MM.1S (cell line): ENCODE measurements at regions not wholly inside any gene's neighbourhood (a gene's known extent, or its start where the extent isn't known, plus 50 kb on each side); places are given as distances from the start of the nearest gene placed in this dataset.

Source experiments
- DNase-seq: peaks from one replicate; pipeline ENCODE4 v3.0.0-alpha.2; 2015
- H2AFZ ChIP-seq: fragments of 300-600 bp; sonication (generic); 2 replicates; pipeline ENCODE4 v1.6.0; 2016; ENCODE audit warnings: antibody characterized with exemption, low read length
- H3F3A ChIP-seq: fragments of 300-600 bp; sonication (generic); 2 replicates; pipeline ENCODE4 v1.6.1; 2016; ENCODE audit warnings: mild to moderate bottlenecking, antibody characterized with exemption, low read length, moderate library complexity, mixed read lengths; ENCODE audit not compliant: insufficient read depth
- H3K27ac ChIP-seq: fragments of 300-600 bp; sonication (generic); 2 replicates; pipeline ENCODE4 v1.5.1; 2016; ENCODE audit warnings: mild to moderate bottlenecking, low read length
- H3K27me3 ChIP-seq: fragments of 300-600 bp; sonication (generic); replicated peaks from 2 replicates; pipeline ENCODE4 v1.6.0; 2016; ENCODE audit warnings: low read length; ENCODE audit not compliant: insufficient read depth
- H3K36me3 ChIP-seq: fragments of 300-600 bp; sonication (generic); replicated peaks from 2 replicates; pipeline ENCODE4 v1.6.1; 2016; ENCODE audit warnings: mild to moderate bottlenecking, low read length, mixed read lengths; ENCODE audit not compliant: insufficient read depth
- H3K4me1 ChIP-seq: fragments of 300-600 bp; sonication (generic); 2 replicates; pipeline ENCODE4 v1.6.1; 2016; ENCODE audit warnings: low read length, mixed read lengths
- H3K4me2 ChIP-seq: fragments of 300-600 bp; sonication (generic); 2 replicates; pipeline ENCODE4 v1.6.0; 2016; ENCODE audit warnings: low read depth, low read length
- H3K4me3 ChIP-seq: fragments of 300-600 bp; sonication (generic); 2 replicates; pipeline ENCODE4 v1.5.1; 2016; ENCODE audit warnings: low read length, mixed read lengths
- H3K79me2 ChIP-seq: fragments of 300-600 bp; sonication (generic); 2 replicates; pipeline ENCODE4 v1.6.1; 2016; ENCODE audit warnings: mixed run types, low read length, mixed read lengths
- H3K9ac ChIP-seq: fragments of 300-600 bp; sonication (generic); 2 replicates; pipeline ENCODE4 v1.6.1; 2016; ENCODE audit warnings: low read length, mixed read lengths
- H3K9me2 ChIP-seq: fragments of 300-600 bp; sonication (generic); replicated peaks from 2 replicates; pipeline ENCODE4 v1.6.1; 2016; ENCODE audit warnings: mild to moderate bottlenecking, low read length, mixed read lengths; ENCODE audit not compliant: insufficient read depth
- H3K9me3 ChIP-seq: fragments of 300-600 bp; sonication (generic); replicated peaks from 2 replicates; pipeline ENCODE4 v1.6.1; 2016; ENCODE audit warnings: mild to moderate bottlenecking, low read length, mixed read lengths; ENCODE audit not compliant: insufficient read depth
- H4K20me1 ChIP-seq: fragments of 300-600 bp; sonication (generic); 2 replicates; pipeline ENCODE4 v1.6.1; 2016; ENCODE audit warnings: mild to moderate bottlenecking, low read length, moderate library complexity, mixed read lengths; ENCODE audit not compliant: insufficient read depth
- CTCF ChIP-seq: fragments of 300-600 bp; sonication (generic); IDR thresholded peaks from 2 replicates; pipeline ENCODE4 v1.5.1; 2016; ENCODE audit warnings: antibody characterized with exemption, low read length, mixed read lengths
- EZH2 ChIP-seq: fragments of 300-600 bp; sonication (generic); optimal IDR thresholded peaks from 2 replicates; pipeline ENCODE3; 2017; ENCODE audit warnings: low read depth, mild to moderate bottlenecking, antibody characterized with exemption, low read length, mixed read lengths
- EZH2phosphoT487 ChIP-seq: fragments of 300-600 bp; sonication (generic); IDR thresholded peaks from 2 replicates; pipeline ENCODE4 v1.6.1; 2018; ENCODE audit warnings: antibody characterized with exemption, low read length

GRCh38 chr11:38323961-38324761 lies 1726.1 kb upstream of the RAG2 start:
- Histone ChIP-seq H3K27me3 (no peaks in the 10 kb centered on the region), H3K27ac (no peak overlapping the region), H3K9ac (no peak overlapping the region), H3F3A (no peaks in the 10 kb centered on the region), H3K9me2 (no peaks in the 10 kb centered on the region), H4K20me1 (no peaks in the 10 kb centered on the region), H3K9me3 (no peaks in the 10 kb centered on the region), H3K4me3 (no peak overlapping the region), H3K4me2 (no peak overlapping the region), H3K36me3 (no peaks in the 10 kb centered on the region), H2AFZ (no peak overlapping the region), H3K4me1 (no peaks in the 10 kb centered on the region), H3K79me2 (no peaks in the 10 kb centered on the region)
- no peak for TF ChIP-seq EZH2
- TF ChIP-seq CTCF: no peak
- peak; percentile 48 for DNase-seq

- Histone ChIP-seq H3K79me2 (no peaks in the 10 kb centered on the region), H3K4me3 (no peak overlapping the region), H2AFZ (no peak overlapping the region), H3K4me1 (no peaks in the 10 kb centered on the region), H3K36me3 (no peaks in the 10 kb centered on the region), H3K27ac (no peak overlapping the region), H3K4me2 (no peak overlapping the region), H3K9me3 (no peaks in the 10 kb centered on the region), H3K9ac (no peak overlapping the region), H3K9me2 (no peaks in the 10 kb centered on the region), H4K20me1 (no peaks in the 10 kb centered on the region), H3K27me3 (no peaks in the 10 kb centered on the region), H3F3A (no peaks in the 10 kb centered on the region)
- DNase-seq: no peak
- TF ChIP-seq CTCF: no peak
Observed at GRCh38 chr11:38315151-38315550, 1717.1 kb upstream of the RAG2 start.

- no peak for DNase-seq
- no peak overlapping the region for H3K9ac ChIP-seq
- H3F3A ChIP-seq: no peaks in the 10 kb centered on the region
- no peak overlapping the region for H2AFZ ChIP-seq
- no peak overlapping the region for H3K4me2 ChIP-seq
- H3K36me3 ChIP-seq: no peaks in the 10 kb centered on the region
- no peaks in the 10 kb centered on the region for H3K4me1 ChIP-seq
- H3K27ac ChIP-seq: no peak overlapping the region
- no peaks in the 10 kb centered on the region for H3K79me2 ChIP-seq
- H3K27me3 ChIP-seq: no peaks in the 10 kb centered on the region
- H4K20me1 ChIP-seq: no peaks in the 10 kb centered on the region
- no peak overlapping the region for H3K4me3 ChIP-seq
- no peaks in the 10 kb centered on the region for H3K9me2 ChIP-seq
- TF ChIP-seq EZH2phosphoT487: no peak
- TF ChIP-seq EZH2: no peak
- TF ChIP-seq CTCF: no peak
- no peaks in the 10 kb centered on the region for H3K9me3 ChIP-seq
Observed at GRCh38 chr11:38307455-38307854, 1709.4 kb upstream of the RAG2 start.
